SHP77 (cell line): ENCODE measurements at regions not wholly inside any gene's neighbourhood (a gene's known extent, or its start where the extent isn't known, plus 50 kb on each side); places are given as distances from the start of the nearest gene placed in this dataset.
"Not testable (repeated sequence)": the region's sequence is repeated elsewhere in the genome, so short reads cannot be mapped to it uniquely, and the experiment has no call there.

Experiments used
- DNase-seq, 2 experiments: peaks; one replicate each; lab custom pipeline; 2025; lab: John Stamatoyannopoulos, UW

DNA sequence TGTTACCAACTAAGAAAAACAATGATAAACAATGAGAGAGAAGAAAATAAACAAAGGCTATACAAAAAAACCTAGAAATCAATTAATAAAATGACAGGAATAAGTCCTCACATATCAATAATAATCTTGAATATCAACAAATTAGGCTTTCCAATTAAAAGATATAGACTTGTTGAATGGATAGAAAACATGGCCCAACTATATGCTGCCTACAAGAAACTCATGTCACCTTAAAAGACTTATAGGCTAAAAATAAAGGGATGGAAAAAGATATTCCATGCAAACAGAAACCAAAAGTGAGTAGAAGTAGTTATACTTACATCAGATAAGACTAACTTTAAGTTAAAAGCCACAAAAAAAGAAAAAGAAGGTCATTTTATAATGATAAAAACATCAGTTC is 183.9 kb downstream of the MYRFL start:
- no peak for DNase-seq

- DNase-seq, result no peak
Measured at GRCh38 chr12:70011353-70011752, 186.3 kb downstream of the MYRFL start.

GRCh38 chr12:70013016-70013415 is 188.0 kb downstream of the MYRFL start:
- not testable (repeated sequence) for DNase-seq

DNA sequence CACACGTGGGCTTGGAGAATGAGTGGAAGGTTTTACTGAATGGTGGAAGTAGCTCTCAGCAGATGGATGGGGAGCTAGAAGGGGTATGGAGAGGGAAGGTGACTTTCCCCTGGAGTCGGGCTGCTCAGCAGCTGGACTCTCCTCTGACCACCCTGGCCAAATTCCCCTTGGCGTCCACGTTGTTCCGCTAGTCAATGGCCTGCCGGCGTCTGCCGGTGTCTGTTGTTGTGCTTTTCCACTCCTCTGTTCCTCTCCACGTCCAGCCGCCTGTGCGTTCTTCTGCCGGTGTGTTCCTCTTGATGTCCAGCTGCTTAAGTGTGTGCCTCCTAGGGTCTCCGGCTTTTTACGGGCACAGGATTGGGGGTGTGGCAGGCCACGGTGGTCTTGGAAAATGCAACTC is 203.5 kb downstream of the MYRFL start:
- no peak for DNase-seq

DNA sequence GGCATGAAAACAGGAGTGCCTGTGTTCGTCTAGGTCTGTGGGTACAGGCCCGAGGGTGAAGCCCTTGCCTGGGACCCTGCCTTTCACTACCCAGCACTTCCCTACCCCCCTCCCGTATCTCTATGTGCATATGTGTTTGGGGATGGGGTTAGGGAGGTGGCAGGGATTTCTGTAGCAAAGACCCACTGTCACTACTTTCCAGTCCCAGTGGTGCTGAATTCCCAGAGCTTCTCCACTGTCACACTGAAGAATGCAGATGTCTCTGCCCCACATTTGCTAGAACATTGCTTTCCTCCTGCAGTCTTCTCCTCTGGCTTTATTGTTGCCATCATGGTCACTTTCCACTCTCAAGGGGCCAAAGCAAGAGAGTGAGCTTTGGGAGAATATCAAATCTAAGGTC is 203.9 kb downstream of the MYRFL start:
- DNase-seq, result no peak

DNA sequence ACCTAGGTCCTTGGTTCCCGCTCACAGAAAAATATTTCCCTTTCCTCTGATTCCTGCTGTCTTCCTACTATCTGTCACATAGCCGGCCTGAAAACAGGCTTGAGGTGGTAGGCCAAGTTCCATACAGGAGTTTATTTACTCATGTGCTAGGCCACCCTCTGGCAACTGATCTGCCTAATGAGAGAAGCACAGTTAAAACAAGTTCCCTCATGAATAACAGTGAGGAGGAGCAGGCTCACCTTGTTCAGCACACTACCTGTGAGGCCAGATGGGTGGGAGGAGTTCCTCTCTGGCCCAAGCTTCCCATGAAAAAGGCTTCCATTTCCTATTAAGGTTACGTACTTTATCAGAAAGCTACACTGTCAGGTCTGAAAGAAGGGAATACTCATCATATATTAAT is 206.0 kb downstream of the MYRFL start:
- DNase-seq, result no peak

- no peak for DNase-seq
Measured at GRCh38 chr12:70032076-70032475, 207.0 kb downstream of the MYRFL start.

DNA sequence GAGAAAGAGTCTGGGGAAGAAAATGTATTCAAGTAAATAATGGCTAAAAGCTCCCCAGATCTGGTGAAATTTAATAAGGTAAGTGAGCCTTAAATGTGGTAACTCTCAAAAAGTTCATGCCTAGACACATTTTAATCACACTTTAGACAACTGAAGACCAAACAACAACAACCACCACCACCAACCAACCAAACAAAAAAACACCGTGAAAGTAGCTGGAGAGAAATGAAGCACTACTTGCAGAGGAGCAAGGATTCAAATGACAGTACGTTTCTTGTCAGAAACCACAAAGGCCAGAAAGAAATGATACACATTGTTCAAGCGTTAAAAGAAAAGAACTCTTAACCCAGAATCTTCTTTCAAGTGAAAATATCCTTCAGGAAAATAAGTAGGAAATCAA is 208.3 kb downstream of the MYRFL start:
- DNase-seq, result no peak

DNA sequence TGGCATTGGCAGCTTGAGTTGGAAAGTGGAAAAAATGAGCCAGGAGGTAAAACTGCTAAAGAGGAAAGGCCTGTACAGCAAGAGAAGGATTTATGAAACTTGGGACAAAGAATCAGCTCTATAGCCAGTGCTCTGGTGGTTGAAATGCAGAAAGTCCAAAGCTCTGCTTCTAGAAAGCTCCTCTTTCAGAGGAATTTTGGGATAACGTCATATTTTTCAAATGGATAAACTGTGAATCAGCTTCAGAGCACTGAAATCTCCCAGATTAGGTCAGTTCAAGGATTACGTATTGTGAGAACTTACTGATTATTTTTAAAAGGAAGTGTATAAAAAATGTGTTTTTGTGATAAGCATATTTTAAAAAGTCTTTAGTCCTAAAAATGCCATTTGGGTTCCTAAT is 203.1 kb upstream of the CNOT2 start:
- no peak for DNase-seq

DNA sequence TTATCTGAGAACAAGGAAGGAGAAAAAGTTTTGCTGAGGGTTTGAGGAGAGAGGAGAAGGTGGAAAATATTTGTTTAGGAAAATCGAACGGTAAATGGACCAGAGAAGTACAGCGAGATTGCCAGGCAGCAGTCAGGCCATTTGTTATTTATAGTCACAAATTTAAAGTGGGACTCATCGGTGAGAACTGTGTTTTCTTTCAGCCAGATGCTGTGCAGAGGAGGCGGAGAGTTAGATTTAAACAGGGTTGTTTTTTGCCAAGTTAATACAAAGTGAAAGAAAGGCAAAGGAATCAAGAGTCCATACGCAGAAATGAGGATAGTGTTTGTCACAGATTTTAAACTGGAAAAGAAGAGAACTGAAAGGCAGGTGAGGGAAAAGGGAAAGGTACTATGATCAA is 200.6 kb upstream of the CNOT2 start:
- no peak for DNase-seq

DNA sequence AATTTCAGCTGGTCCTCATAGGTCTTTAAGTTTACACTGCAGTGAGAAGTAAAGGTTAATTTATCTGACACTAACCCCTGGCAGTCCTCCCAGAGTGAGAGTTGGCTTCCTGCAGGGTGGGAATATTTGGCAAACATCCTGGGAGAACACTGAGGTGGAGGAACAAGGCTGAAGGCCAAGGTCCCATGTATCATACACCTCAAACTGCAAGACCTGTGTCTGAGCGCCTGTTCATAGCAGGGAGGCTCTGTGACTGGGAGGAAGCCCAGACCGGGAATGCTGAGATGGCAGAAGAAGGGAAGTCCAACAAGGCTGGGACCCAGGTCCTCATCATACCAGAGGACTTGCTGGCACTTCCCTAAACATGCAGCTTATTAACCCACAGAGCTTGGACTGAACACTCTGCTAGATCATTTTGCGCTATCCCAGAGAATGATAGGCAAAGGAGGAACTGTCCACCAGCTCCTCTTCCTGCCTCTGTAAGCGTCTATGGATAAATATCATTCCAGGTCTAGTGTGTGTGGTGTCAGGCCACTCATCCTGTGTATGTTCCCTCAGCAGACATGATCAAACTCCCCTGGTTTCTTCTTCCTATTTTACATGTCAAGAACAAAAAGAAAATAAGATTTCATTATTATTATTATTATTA is 199.6 kb upstream of the CNOT2 start:
- DNase-seq, result no peak

DNA sequence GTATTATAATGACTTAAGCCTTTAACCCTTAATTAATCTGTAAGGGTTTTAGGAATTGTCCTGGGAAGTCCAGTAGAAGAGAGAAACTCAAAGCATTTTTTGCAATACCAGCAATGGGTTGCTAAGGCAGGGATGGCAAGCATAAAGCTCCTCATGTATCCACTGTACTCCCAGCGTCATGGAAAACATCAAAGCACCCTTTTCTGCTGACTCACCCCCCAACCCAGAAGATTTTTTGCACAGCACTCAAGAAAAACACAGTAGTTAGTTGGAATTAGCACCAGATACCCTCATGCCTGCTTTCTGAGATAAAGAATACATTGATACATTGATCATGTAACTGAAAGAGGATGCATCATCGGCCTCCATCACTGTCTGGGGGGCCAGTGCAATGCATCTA is 199.1 kb upstream of the CNOT2 start:
- no peak for DNase-seq

GRCh38 chr12:70045036-70045435 is 198.2 kb upstream of the CNOT2 start:
- no peak for DNase-seq

DNA sequence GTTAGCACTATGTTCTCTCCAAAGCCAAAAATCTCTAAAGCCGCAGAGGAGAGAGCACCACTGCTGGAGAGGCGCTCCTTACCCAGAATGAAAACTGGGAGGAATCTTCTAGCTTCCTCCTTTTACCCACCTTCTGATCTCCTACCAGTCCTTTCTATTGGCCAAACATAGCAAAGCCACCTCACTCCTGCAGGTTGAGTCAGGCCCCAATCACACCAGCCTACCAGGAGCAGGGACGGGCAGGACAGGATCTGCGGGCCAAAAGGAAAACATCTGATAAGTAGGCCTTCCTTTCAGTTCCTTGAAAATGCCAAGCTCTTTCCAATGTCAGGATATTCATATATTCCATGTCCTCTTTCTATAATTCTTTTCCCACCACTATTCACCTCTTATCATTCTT is 197.7 kb upstream of the CNOT2 start:
- DNase-seq, result no peak

DNA sequence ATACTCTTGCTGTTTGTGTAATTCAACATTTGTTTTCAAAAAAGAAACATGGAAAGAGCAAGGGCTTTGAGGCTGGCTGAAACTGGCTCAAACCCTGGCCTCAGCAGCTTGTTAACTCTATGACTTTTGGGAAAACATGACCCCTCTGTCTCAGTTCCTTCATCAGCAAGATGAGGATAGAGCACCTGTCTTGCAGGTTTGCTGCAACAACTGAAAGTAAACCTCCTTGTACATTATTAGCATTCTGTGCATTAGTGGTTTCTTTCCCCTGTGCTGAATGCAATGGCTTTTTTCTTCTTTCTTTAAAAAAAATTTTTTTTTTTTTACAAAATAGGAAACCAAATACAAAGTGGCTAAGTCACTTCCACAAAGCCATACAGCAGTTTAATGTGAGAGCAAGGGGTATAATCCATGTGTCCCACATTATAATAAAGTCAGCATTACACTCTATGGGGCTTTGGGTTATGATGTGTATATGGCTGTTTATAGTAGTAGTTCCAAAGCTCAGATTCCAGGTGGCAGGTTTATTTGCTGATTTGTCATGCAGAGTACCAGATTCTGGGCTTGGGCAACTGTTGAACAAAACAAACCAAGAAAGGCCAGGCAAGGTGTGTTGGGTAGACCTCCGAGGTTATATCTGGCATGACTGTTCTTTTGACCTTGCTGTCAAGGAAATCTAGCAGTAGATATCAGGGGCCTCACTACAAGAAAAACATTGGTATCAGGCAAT is 194.5 kb upstream of the CNOT2 start:
- DNase-seq, result no peak

DNA sequence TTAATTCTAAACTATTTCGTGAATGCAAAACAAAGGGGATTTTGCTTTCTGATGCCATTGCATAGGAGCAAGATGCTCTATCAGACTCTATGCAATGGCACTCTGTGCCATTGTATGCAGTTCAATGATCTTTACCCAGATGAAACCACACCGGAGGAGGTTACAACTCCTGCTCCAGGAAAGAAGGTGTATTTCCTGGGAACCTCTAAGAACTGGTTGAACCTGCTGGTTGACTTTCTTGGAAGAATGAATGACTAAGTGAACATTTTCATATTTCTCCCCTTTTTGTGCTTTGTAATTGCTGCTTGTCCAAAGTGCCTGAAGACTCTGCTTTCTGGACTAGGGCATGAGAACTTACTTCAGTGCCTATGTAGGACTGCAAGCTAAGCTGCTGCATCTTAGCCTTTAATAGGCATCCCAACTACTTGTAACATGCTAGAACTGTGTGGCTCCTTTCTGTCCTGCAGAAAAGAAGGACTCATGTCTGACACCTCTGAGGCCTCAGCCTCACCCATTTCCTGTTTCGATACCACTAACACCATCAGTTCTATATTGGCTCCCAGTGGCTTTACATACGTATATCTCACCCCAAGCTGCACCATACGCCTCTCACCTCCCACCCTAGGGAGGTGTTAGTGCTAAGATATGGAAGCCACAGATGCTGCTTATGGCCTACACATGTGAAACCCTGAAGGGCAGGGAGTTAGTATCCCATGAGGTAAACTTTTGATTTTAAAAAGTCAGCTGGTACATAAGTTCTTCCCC is 193.5 kb upstream of the CNOT2 start:
- DNase-seq, result no peak

DNA sequence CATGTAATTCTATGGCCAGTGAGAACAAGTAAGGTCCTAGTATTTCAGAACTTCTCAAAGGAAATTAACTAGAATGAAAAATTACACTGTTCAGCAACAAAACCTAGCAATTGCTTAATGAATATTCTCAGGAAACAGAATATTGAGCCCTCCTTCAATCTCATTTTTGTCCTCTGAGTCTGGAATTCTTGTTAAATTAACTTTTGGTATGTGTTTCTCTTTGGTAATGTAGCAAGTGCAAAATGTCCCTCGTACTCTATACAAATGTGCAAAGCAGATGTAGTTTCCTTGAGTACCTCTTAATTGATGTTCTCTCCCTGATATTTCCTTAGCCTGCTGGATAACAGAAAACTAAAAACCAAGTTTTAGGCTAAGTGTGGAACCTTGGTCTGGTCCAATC is 190.8 kb upstream of the CNOT2 start:
- no peak for DNase-seq

- DNase-seq, result no peak
Measured at GRCh38 chr12:70052931-70053497, 190.2 kb upstream of the CNOT2 start.

- DNase-seq, result no peak
Measured at GRCh38 chr12:70059373-70059772, 183.9 kb upstream of the CNOT2 start.

- no peak for DNase-seq
Measured at GRCh38 chr12:70060634-70061033, 182.6 kb upstream of the CNOT2 start.

GRCh38 chr12:70068743-70069142 is 174.5 kb upstream of the CNOT2 start:
- no peak for DNase-seq

DNA sequence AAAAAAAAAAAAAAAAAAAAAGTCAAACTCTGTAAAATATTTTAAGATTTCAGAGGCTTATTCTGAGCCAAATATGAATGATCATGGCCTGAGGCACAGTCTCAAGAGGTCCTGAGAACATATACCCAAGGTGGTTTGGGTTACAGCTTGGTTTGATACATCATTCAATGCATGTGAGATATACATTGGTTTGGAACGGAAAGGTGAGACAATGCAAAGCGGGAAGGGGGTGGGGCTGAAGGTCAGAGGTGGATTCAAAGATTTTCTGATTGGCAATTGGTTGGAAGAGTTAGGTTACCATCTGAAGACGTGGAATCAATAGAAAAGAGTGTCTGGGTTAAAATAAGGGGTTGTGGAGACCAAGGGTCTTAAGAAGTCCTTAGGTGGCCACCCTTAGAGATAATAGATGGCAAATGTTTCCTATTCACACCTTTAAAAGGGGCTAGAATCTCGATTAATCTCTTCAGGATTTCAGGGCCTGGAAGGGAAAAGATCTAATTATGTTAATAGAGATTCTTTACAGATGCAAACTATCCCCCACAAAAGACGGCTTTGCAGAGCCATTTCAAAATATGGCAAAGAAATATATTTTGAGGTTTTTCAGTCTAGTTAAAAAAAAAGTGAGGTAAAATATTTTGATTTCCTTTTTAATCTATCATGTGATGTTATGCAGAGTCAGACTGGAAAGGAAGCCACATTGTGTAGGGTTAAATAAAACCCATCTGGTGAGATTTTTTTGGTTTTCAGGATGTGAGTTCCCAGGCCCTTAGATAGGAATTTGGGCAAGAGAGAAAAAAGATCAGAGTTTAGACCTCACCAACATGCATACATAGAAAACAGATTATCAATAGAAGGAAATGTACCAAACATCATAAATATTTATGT is 173.8 kb upstream of the CNOT2 start:
- no peak for DNase-seq
